Mesothelial cell of epicardium (in vitro differentiated cells): ENCODE measurements at regions not wholly inside any gene's neighbourhood (a gene's known extent, or its start where the extent isn't known, plus 50 kb on each side); places are given as distances from the start of the nearest gene placed in this dataset.

Experiments used
- DNase-seq, 2 experiments: peaks; one replicate each; pipeline ENCODE4 v3.0.0; 2021; ENCODE audit warnings: low spot score in 2 of 2; ENCODE audit not compliant: unreplicated experiment in 2 of 2
- H3K27ac Mint-ChIP-seq: 2 replicates; pipeline ENCODE4 v1.8.0; 2021; ENCODE audit warnings: mixed read lengths
- H3K27me3 Mint-ChIP-seq: 2 replicates; pipeline ENCODE4 v1.8.0; 2021; ENCODE audit warnings: low read depth, mixed read lengths
- H3K36me3 Mint-ChIP-seq: 2 replicates; pipeline ENCODE4 v1.8.0; 2021; ENCODE audit warnings: mixed read lengths
- H3K4me1 Mint-ChIP-seq: 2 replicates; pipeline ENCODE4 v1.8.0; 2021; ENCODE audit warnings: mixed read lengths
- H3K4me3 Mint-ChIP-seq: 2 replicates; pipeline ENCODE4 v1.8.0; 2021; ENCODE audit warnings: mild to moderate bottlenecking, moderate library complexity, mixed read lengths
- H3K9me3 Mint-ChIP-seq: 2 replicates; pipeline ENCODE4 v1.8.0; 2021; ENCODE audit warnings: mixed read lengths
- TF ChIP-seq, protein P1 (sequence below): fragments of 200-600 bp; sonication (generic); IDR thresholded peaks from one replicate; pipeline ENCODE4 v1.5.0; 2021; ENCODE audit warnings: antibody characterized with exemption; ENCODE audit not compliant: unreplicated experiment

DNA sequence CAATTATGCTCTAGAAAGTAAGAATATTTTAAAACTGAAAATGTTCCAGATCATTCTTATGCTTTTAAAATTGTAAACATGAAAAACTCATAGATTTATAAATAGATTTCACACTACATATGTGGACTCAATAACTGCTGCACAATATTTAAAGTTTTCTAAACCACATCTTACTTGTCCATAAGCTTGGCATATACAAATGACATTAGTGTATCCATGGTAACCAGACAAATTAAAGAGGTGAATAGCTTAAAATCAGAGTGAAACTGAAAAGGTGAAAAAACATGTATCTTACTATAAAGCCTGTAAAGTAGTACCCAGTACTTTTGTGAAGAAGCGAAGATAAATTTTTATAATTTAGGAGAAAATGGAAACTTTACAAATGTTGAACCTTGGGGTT, 151.2 kb upstream of the MYO16 start:
- no peaks in the 10 kb centered on the region for H3K36me3 Mint-ChIP-seq
- no peaks in the 10 kb centered on the region for H3K4me1 Mint-ChIP-seq
- TF ChIP-seq, protein P1, sequence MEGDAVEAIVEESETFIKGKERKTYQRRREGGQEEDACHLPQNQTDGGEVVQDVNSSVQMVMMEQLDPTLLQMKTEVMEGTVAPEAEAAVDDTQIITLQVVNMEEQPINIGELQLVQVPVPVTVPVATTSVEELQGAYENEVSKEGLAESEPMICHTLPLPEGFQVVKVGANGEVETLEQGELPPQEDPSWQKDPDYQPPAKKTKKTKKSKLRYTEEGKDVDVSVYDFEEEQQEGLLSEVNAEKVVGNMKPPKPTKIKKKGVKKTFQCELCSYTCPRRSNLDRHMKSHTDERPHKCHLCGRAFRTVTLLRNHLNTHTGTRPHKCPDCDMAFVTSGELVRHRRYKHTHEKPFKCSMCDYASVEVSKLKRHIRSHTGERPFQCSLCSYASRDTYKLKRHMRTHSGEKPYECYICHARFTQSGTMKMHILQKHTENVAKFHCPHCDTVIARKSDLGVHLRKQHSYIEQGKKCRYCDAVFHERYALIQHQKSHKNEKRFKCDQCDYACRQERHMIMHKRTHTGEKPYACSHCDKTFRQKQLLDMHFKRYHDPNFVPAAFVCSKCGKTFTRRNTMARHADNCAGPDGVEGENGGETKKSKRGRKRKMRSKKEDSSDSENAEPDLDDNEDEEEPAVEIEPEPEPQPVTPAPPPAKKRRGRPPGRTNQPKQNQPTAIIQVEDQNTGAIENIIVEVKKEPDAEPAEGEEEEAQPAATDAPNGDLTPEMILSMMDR, result no peak
- H3K27ac Mint-ChIP-seq, result no peak overlapping the region
- no peak overlapping the region for H3K4me3 Mint-ChIP-seq
- no peaks in the 10 kb centered on the region for H3K9me3 Mint-ChIP-seq
- DNase-seq, result no peak
- H3K27me3 Mint-ChIP-seq, result peaks cover 28% of the 10 kb centered on the region

DNA sequence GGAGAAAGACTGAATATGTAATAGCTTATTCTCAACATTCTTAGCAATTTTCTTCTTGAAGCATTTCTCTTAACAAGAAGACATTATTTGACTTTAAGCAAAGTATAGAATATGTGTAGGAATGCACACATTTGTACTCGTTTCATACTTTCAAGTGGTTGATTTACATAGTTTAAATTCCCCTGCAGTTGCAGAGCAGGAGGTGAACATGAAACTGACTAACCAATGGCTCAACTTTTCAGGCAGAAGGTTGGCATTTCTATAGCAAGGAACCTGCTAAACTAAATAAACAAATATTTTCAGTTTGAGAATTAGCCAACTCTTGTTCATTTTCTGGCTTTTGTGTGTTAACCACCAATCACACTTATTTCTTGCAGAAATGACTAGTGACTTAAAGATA, 145.4 kb upstream of the MYO16 start:
- Mint-ChIP-seq H3K4me1 (no peaks in the 10 kb centered on the region), H3K36me3 (no peaks in the 10 kb centered on the region), H3K9me3 (no peaks in the 10 kb centered on the region), H3K27me3 (peaks cover 28% of the 10 kb centered on the region), H3K4me3 (no peak overlapping the region), H3K27ac (no peak overlapping the region)
- TF ChIP-seq, protein P1, result no peak
- no peak for DNase-seq

DNA sequence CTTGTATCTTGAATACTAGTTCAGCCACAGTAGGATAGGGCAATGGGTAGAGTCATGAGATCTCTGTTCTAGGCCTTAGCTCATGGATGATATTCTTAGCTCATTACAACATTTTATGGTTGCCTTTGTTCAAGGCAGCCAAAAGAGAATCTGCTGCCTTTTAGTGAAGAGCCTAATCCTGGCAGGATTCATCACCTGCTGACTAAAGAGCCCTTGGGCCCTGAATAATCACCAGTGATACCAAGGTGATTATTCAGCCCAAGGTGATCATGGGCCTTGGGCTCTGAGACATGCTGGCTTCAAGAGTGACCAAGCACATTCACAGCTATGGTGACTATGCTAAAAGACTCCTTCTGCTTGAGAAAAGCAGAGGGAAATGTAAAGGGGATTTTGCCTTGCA, 143.3 kb upstream of the MYO16 start:
- peaks cover 32% of the 10 kb centered on the region for H3K27me3 Mint-ChIP-seq
- H3K27ac Mint-ChIP-seq, result no peak overlapping the region
- DNase-seq, result no peak
- peaks cover 16% of the 10 kb centered on the region for H3K9me3 Mint-ChIP-seq
- no peak overlapping the region for H3K4me3 Mint-ChIP-seq
- no peaks in the 10 kb centered on the region for H3K36me3 Mint-ChIP-seq
- TF ChIP-seq, protein P1, result no peak
- H3K4me1 Mint-ChIP-seq, result no peaks in the 10 kb centered on the region

DNA sequence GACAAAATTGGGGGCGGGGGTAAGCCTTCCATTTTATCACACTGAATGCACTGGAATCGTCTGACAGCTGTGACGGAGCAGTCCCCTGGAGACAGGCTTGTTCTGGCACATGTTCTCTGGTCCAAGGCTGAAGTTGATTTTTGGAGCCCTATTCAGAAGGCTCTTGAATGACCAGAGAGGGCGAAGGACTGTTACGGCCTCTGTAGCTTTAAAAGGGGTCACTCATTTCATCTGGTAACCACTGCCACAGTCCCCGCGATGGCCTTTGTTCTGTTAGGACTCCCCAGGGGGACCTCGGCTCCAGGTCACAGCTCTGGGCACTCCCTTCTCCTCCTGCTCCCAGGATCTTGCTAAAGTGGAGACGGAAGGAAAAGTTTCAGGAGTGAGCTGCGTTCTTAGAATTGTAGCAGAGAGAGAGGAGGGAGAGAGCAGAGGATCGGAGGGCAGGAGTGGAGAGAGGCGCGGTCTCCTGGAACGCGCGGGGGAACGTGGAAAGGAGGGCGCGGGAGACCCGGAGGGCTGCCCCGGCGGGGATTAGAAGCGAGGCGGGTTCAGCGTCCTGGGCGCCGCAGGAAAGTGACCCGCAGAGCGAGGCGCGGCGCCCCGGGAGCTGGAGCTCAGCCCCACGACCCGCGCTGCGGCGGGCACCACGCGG, 134.3 kb upstream of the MYO16 start:
- peaks cover 16% of the 10 kb centered on the region for H3K4me1 Mint-ChIP-seq
- peaks cover 84% of the 10 kb centered on the region for H3K27me3 Mint-ChIP-seq
- peaks cover 8% of the 10 kb centered on the region for H3K9me3 Mint-ChIP-seq
- no peak overlapping the region for H3K27ac Mint-ChIP-seq
- DNase-seq, result no peak
- TF ChIP-seq, protein P1, result no peak
- peak overlapping the region; percentile 74 for H3K4me3 Mint-ChIP-seq
- H3K36me3 Mint-ChIP-seq, result no peaks in the 10 kb centered on the region

DNA sequence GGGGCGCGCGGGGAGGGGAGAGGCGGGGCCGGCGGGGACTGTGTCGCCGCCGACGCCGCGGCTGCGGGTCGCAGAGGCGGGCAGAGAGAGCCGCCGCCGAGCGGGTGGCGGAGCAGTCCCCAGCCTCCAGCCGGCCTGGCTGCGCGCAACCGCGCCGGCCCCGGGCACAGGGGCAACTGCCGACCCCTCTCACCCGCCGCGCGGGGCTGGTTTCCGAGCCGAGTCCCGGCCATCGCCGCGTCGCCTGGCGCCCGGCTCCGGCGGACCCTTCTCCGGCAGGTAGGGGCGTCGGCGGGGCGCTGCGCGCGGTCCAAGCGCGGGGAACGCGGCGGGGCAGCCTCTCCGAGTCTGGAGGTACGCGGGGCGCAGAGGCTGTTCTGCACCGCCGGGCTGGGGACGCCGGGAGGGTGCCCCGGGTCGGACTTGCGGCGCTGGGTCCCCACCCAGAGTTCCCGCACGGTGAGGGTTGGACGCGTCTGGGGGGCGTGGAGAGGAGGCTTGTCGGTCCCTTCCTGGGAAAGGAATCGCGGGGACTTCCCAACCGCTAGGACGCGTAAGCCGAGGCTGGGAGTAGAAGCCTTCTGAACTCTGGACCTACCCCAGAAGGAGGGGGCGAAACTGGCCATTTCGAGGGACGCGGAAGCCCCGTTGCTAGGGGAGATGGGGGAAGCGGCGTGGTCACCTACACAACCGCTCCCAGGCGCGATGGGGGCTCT, 133.6 kb upstream of the MYO16 start:
- peaks cover 1% of the 10 kb centered on the region for H3K9me3 Mint-ChIP-seq
- peaks cover 83% of the 10 kb centered on the region for H3K27me3 Mint-ChIP-seq
- no peak overlapping the region for H3K27ac Mint-ChIP-seq
- H3K4me3 Mint-ChIP-seq, result peak overlapping the region; percentile 63
- H3K36me3 Mint-ChIP-seq, result no peaks in the 10 kb centered on the region
- TF ChIP-seq, protein P1, result no peak
- DNase-seq, result peak in 1 of 2 experiments; percentile 43
- peaks cover 16% of the 10 kb centered on the region for H3K4me1 Mint-ChIP-seq
